K562 (cell line): ENCODE measurements at regions not wholly inside any gene's neighbourhood (a gene's known extent, or its start where the extent isn't known, plus 50 kb on each side); places are given as distances from the start of the nearest gene placed in this dataset.

Experiments used
- ATAC-seq: fragments of 200-7000 bp; cut with Tn5 transposase; 3 replicates; pipeline ENCODE4 v1.9.1; 2020; ENCODE audit warnings: moderate library complexity
- BruUV-seq: library from RNA; stranded (reverse); fragments of 400-500 nt; replicated peaks from 2 replicates; lab custom pipeline; 2021; lab: Mats Ljungman, UMichigan
- CTCF ChIA-PET: fragments of 300-600 bp; formaldehyde crosslinking; extraction: SDS; loops from one replicate; lab custom pipeline; 2021; ENCODE audit warnings: low intra/inter-chr PET ratio; lab: Yijun Ruan, JAX
- POLR2A ChIA-PET: fragments of 300-600, 350-650 bp; sonication (Branson Sonifier 250); formaldehyde crosslinking; extraction: SDS; loops from one replicate; lab custom pipeline; 2021; ENCODE audit warnings: antibody characterized with exemption, inconsistent platforms; lab: Yijun Ruan, JAX
- DNase-seq, 4 experiments: peaks; one replicate each; pipeline versions ENCODE4 v3.0.0 to v3.0.0-alpha.2; 2011 to 2018; ENCODE audit warnings: low spot score in 3 of 4, mixed read lengths in 3 of 4; ENCODE audit errors: extremely low read depth in 1 of 4
- FAIRE-seq: peaks from 2 replicates; lab custom pipeline; 2011; peaks lifted over from hg19 to GRCh38; lab: Jason Lieb, UNC
- H2AFZ ChIP-seq: 2 replicates; pipeline ENCODE4 v1.6.0; 2011; ENCODE audit warnings: low read depth, low read length, control low read depth, inconsistent platforms
- H3K27ac ChIP-seq: fragments of 200-600 bp; 3 replicates; pipeline ENCODE4 v1.8.0; 2011; ENCODE audit warnings: low read depth, mild to moderate bottlenecking, control low read depth, inconsistent platforms, low read length, moderate library complexity, mixed read lengths; ENCODE audit errors: extremely low read depth
- H3K27me3 ChIP-seq, 2 experiments: fragments of 300-600 bp in 1 of 2; 2 replicates in 1 of 2; 3 replicates in 1 of 2; pipeline versions ENCODE4 v1.6.0 to v1.8.0; 2011; ENCODE audit warnings: inconsistent platforms in 2 of 2, low read length in 2 of 2, mild to moderate bottlenecking in 1 of 2, mixed read lengths in 1 of 2, moderate library complexity in 1 of 2; ENCODE audit not compliant: control insufficient read depth in 2 of 2, insufficient read depth in 2 of 2
- H3K36me3 ChIP-seq: fragments of 300-600 bp; 3 replicates; pipeline ENCODE4 v1.8.0; 2011; ENCODE audit warnings: mild to moderate bottlenecking, low read length, inconsistent platforms; ENCODE audit not compliant: control insufficient read depth, insufficient read depth
- H3K4me1 ChIP-seq, 2 experiments: fragments of 200-600 bp in 1 of 2; replicated peaks in 1 of 2; 2 replicates in 1 of 2; 3 replicates in 1 of 2; pipeline versions ENCODE4 v1.5.1 to v1.8.0; 2011; ENCODE audit warnings: inconsistent platforms in 2 of 2, low read length in 2 of 2, mild to moderate bottlenecking in 1 of 2, mixed read lengths in 1 of 2, moderate library complexity in 1 of 2; ENCODE audit not compliant: control insufficient read depth in 2 of 2, insufficient read depth in 2 of 2
- H3K4me2 ChIP-seq: 2 replicates; pipeline ENCODE4 v1.6.1; 2011; ENCODE audit warnings: low read length, control low read depth, inconsistent platforms, mixed read lengths; ENCODE audit not compliant: insufficient read depth
- H3K4me3 ChIP-seq: fragments of 200-600 bp; sonication (generic), shearing (Covaris generic); 2 replicates; pipeline ENCODE4 v1.5.1; 2016; ENCODE audit warnings: control low read depth, inconsistent platforms
- H3K79me2 ChIP-seq: fragments of 200-600 bp; 3 replicates; pipeline ENCODE4 v1.8.0; 2011; ENCODE audit warnings: low read length, inconsistent platforms; ENCODE audit not compliant: control insufficient read depth, insufficient read depth
- H3K9ac ChIP-seq, 2 experiments: 2 replicates each; pipeline versions ENCODE4 v1.6.0 to v1.6.1; 2011; ENCODE audit warnings: low read depth in 2 of 2, low read length in 2 of 2, control low read depth in 1 of 2, inconsistent platforms in 1 of 2, mild to moderate bottlenecking in 1 of 2, mixed read lengths in 1 of 2; ENCODE audit not compliant: insufficient read depth in 1 of 2
- H3K9me1 ChIP-seq: one replicate; pipeline ENCODE4 v1.6.0; 2011; ENCODE audit warnings: inconsistent platforms, mild to moderate bottlenecking, low read length, moderate library complexity; ENCODE audit not compliant: control insufficient read depth, insufficient read depth
- H3K9me3 ChIP-seq: replicated peaks from 2 replicates; pipeline ENCODE4 v1.5.1; 2011; ENCODE audit warnings: low read depth, low read length, inconsistent platforms; ENCODE audit not compliant: control insufficient read depth, insufficient read depth
- H4K20me1 ChIP-seq: replicated peaks from 2 replicates; pipeline ENCODE4 v1.6.1; 2011; ENCODE audit warnings: low read length, inconsistent platforms, mixed read lengths; ENCODE audit not compliant: control insufficient read depth, insufficient read depth
- CREM ChIP-seq: IDR thresholded peaks from 2 replicates; pipeline ENCODE4 v1.6.1; 2014; ENCODE audit warnings: antibody characterized with exemption, low read depth
- CTCFL ChIP-seq: IDR thresholded peaks from 2 replicates; pipeline ENCODE4 v1.6.1; 2011; ENCODE audit warnings: borderline replicate concordance, low read depth, mild to moderate bottlenecking, moderate library complexity, low read length; ENCODE audit not compliant: insufficient read depth, poor library complexity, severe bottlenecking
- NR1H2 ChIP-seq: sonication (generic); formaldehyde crosslinking; IDR thresholded peaks from 2 replicates; pipeline ENCODE4 v1.4.0; 2020; ENCODE audit warnings: mild to moderate bottlenecking, missing genetic modification reagents
- PML ChIP-seq: IDR thresholded peaks from 2 replicates; pipeline ENCODE4 v1.6.1; 2012; ENCODE audit warnings: low read length, inconsistent platforms
- RAD21 ChIP-seq, 2 experiments: fragments of 250-450 bp in 1 of 2; fragments of 450-650 bp in 1 of 2; sonication (Bioruptor Pico) in 1 of 2; formaldehyde crosslinking in 1 of 2; IDR thresholded peaks in 1 of 2; conservative IDR thresholded peaks in 1 of 2; 2 replicates each; pipeline versions ENCODE4 v1.4.0 to v1.8.0; 2020 to 2022; ENCODE audit warnings: mild to moderate bottlenecking in 2 of 2, moderate library complexity in 1 of 2
- RB1 ChIP-seq: fragments of 450-650 bp; IDR thresholded peaks from 2 replicates; pipeline ENCODE4 v1.6.1; 2017; ENCODE audit warnings: low read depth, mild to moderate bottlenecking
- REST ChIP-seq, 2 experiments: fragments of 450-650 bp; formaldehyde crosslinking in 1 of 2; IDR thresholded peaks; 2 replicates each; pipeline versions ENCODE4 v1.4.0 to v1.6.1; 2014 to 2020; ENCODE audit warnings: mild to moderate bottlenecking in 2 of 2, borderline replicate concordance in 1 of 2, low read depth in 1 of 2
- WGBS: fragments of 100-300 bp; shearing (Covaris generic); methylation state at CpG from one replicate; pipeline ENCODE4 v1.1.6; 2016; ENCODE audit warnings: low coverage, mixed read lengths; ENCODE audit not compliant: insufficient coverage; ENCODE audit errors: missing lambda C conversion rate; 5-methylcytosine and 5-hydroxymethylcytosine counted together
- in situ Hi-C: fragments of 300-500 bp; cut with MboI; formaldehyde crosslinking; loops from 4 replicates; pipeline ENCODE4 v1.15.0; 2018; ENCODE audit warnings: inconsistent platforms, mixed read lengths
- intact Hi-C: fragments of 100-400 bp; cut with micrococcal nuclease; formaldehyde crosslinking; loops from 2 replicates; pipeline ENCODE4 v1.14.2; 2022

- Histone ChIP-seq H3K4me3 (no peak overlapping the region), H3K4me1 (no peaks in the 10 kb centered on the region), H2AFZ (no peak overlapping the region), H4K20me1 (peaks cover 4% of the 10 kb centered on the region; the same call in 1 of the 2 replicates), H3K27ac (no peak overlapping the region), H3K9me1 (no peaks in the 10 kb centered on the region), H3K4me2 (no peak overlapping the region), H3K36me3 (no peaks in the 10 kb centered on the region), H3K9me3 (no peaks in the 10 kb centered on the region), H3K79me2 (no peaks in the 10 kb centered on the region), H3K9ac (no peak overlapping the region), H3K27me3 (peaks cover 0 to 30% of the 10 kb centered on the region in 2 experiments; a peak in 3 of 5 replicates)
- no TSS peak for BruUV-seq
- DNase-seq (peak; percentile 73 to 81 (median 80)), FAIRE-seq (peak; percentile 83), ATAC-seq (peak; percentile 98)
- 1% methylated on average over 13 of the region's 13 CpGs for WGBS
- in situ Hi-C loops: loop anchor here (5.0 kb wide), 1 partner anchor 130 kb away; no protein-coding TSS in a partner anchor
- ChIA-PET CTCF (interaction anchor here (0.7 to 2.5 kb wide), 6 partner anchors 9 to 667 kb away, joined by 3 to 13 read pairs (median 3); no protein-coding TSS in a partner anchor), POLR2A (interaction anchor here (0.6 to 1.0 kb wide), 4 partner anchors 15 to 135 kb away, joined by 3 to 6 read pairs (median 4); no protein-coding TSS in a partner anchor)
- intact Hi-C loops: loop anchor here (1.0 to 5.0 kb wide), 3 partner anchors 80 to 385 kb away; no protein-coding TSS in a partner anchor
- TF ChIP-seq PML: no peak
- peak; percentile 32 for TF ChIP-seq CTCFL
- TF ChIP-seq RAD21 (CRISPR knock-in tag; conservative IDR thresholded peaks at IDR 0.05 in 1 of 2, IDR thresholded peaks at IDR 0.05 in 1 of 2): peak; percentile 71 to 78
- TF ChIP-seq REST (IDR thresholded peaks at IDR 0.05; ENCODE audit: borderline replicate concordance): peak; percentile 59; the same call in 1 of the 2 replicates
- TF ChIP-seq REST (CRISPR knock-in tag; IDR thresholded peaks at IDR 0.05; ENCODE audit: low read depth): no peak
- peak; percentile 38; the same call in 1 of the 2 replicates for TF ChIP-seq CREM
- TF ChIP-seq NR1H2 (CRISPR knock-in tag): no peak
- 0 out of 2 replicates have a peak, but pooled peaks have one; percentile 23 for TF ChIP-seq RB1
Observed at GRCh38 chr11:123246749-123247495, 51.9 kb upstream of the CLMP start.
